AG04450 (cell line): ENCODE measurements at regions not wholly inside any gene's neighbourhood (a gene's known extent, or its start where the extent isn't known, plus 50 kb on each side); places are given as distances from the start of the nearest gene placed in this dataset.

ENCODE experiments used
- CTCF ChIA-PET: fragments of 300-600, 350-600 bp; formaldehyde crosslinking; extraction: SDS; loops from one replicate; lab custom pipeline; 2022; ENCODE audit warnings: antibody characterized with exemption, inconsistent platforms; lab: Charles Lee
- POLR2A ChIA-PET: fragments of 350-600 bp; formaldehyde crosslinking; extraction: SDS; loops from one replicate; lab custom pipeline; 2021; ENCODE audit warnings: antibody characterized with exemption, inconsistent platforms; lab: Yijun Ruan, JAX
- DNase-seq: peaks from one replicate; pipeline ENCODE4 v3.0.0-alpha.2; 2011; ENCODE audit warnings: low read depth, low spot score
- H3K27ac ChIP-seq: one replicate; pipeline ENCODE4 v1.5.1; 2012; ENCODE audit warnings: low read depth, low read length, control low read depth
- H3K27me3 ChIP-seq: one replicate; pipeline ENCODE4 v1.6.0; 2012; ENCODE audit warnings: low read length; ENCODE audit not compliant: control insufficient read depth, insufficient read depth
- H3K4me3 ChIP-seq: 2 replicates; pipeline ENCODE4 v1.5.1; 2011; ENCODE audit warnings: mild to moderate bottlenecking, low read depth, low read length, control low read depth
- H3K9me3 ChIP-seq: 2 replicates; pipeline ENCODE4 v1.5.1; 2012; ENCODE audit warnings: low read length; ENCODE audit not compliant: control insufficient read depth, insufficient read depth
- CTCF ChIP-seq: IDR thresholded peaks from 2 replicates; pipeline ENCODE4 v1.5.1; 2011; ENCODE audit warnings: low read depth, low read length, control low read depth, inconsistent platforms

- TF ChIP-seq CTCF: no peak
- ChIA-PET POLR2A (no interaction called here), CTCF (no interaction called here)
- no peak for DNase-seq
- H3K27me3 ChIP-seq: no peaks in the 10 kb centered on the region
- no peaks in the 10 kb centered on the region for H3K9me3 ChIP-seq
- no peak overlapping the region for H3K27ac ChIP-seq
- H3K4me3 ChIP-seq: no peak overlapping the region
Observed at GRCh38 chr5:115708819-115709477, 83.1 kb upstream of the TMED7 start.

- POLR2A ChIA-PET: no interaction called here
- Histone ChIP-seq H3K27me3 (no peaks in the 10 kb centered on the region), H3K27ac (no peak overlapping the region), H3K4me3 (no peak overlapping the region), H3K9me3 (no peaks in the 10 kb centered on the region)
- CTCF ChIA-PET: no interaction called here
- TF ChIP-seq CTCF: no peak
- no peak for DNase-seq
Observed at GRCh38 chr5:115703514-115703913, 77.7 kb upstream of the TMED7 start.

- no peaks in the 10 kb centered on the region for H3K27me3 ChIP-seq
- DNase-seq: no peak
- H3K4me3 ChIP-seq: no peak overlapping the region
- ChIA-PET POLR2A (no interaction called here), CTCF (no interaction called here)
- no peak for TF ChIP-seq CTCF
- H3K27ac ChIP-seq: no peak overlapping the region
- H3K9me3 ChIP-seq: no peaks in the 10 kb centered on the region
Observed at GRCh38 chr5:115702025-115702424, 76.2 kb upstream of the TMED7 start.

- Histone ChIP-seq H3K27ac (no peak overlapping the region), H3K9me3 (no peaks in the 10 kb centered on the region), H3K27me3 (no peaks in the 10 kb centered on the region), H3K4me3 (no peak overlapping the region)
- ChIA-PET POLR2A (no interaction called here), CTCF (no interaction called here)
- DNase-seq: no peak
- TF ChIP-seq CTCF: no peak
Observed at GRCh38 chr5:115699967-115700366, 74.1 kb upstream of the TMED7 start.

- TF ChIP-seq CTCF: no peak
- H3K4me3 ChIP-seq: no peak overlapping the region
- POLR2A ChIA-PET: no interaction called here
- CTCF ChIA-PET: no interaction called here
- H3K9me3 ChIP-seq: no peaks in the 10 kb centered on the region
- peaks cover 2% of the 10 kb centered on the region for H3K27me3 ChIP-seq
- no peak for DNase-seq
- no peak overlapping the region for H3K27ac ChIP-seq
Observed at GRCh38 chr5:115696141-115696650, 70.4 kb upstream of the TMED7 start.
